ENCODE measurements at regions not wholly inside any gene's neighbourhood (a gene's known extent, or its start where the extent isn't known, plus 50 kb on each side); places are given as distances from the start of the nearest gene placed in this dataset.

GRCh38 chr16:48013491-48013901 lies 142.3 kb downstream of the ABCC12 start (continued):
- no peak for TF ChIP-seq ZNF407 (IDR thresholded peaks at IDR 0.05; ENCODE audit: low read depth)
- TF ChIP-seq SREBF2 (CRISPR knock-in tag; IDR thresholded peaks at IDR 0.05): no peak
- TF ChIP-seq PHTF2 (CRISPR knock-in tag; IDR thresholded peaks at IDR 0.05): no peak
- TF ChIP-seq MXD1 (CRISPR knock-in tag; IDR thresholded peaks at IDR 0.05; ENCODE audit: borderline replicate concordance, poor library complexity, severe bottlenecking): no peak
- TF ChIP-seq ATF6 (CRISPR knock-in tag; IDR thresholded peaks at IDR 0.05): no peak
- TF ChIP-seq THAP7 (CRISPR knock-in tag; IDR thresholded peaks at IDR 0.05): no peak
- no peak for TF ChIP-seq HDGF (IDR thresholded peaks at IDR 0.05)
